GM19240 (cell line): ENCODE measurements at regions not wholly inside any gene's neighbourhood (a gene's known extent, or its start where the extent isn't known, plus 50 kb on each side); places are given as distances from the start of the nearest gene placed in this dataset.

Source experiments
- DNase-seq: peaks from one replicate; pipeline ENCODE4 v3.0.0; 2011; ENCODE audit warnings: low spot score; ENCODE audit not compliant: insufficient read length

- DNase-seq, result no peak
Measured at GRCh38 chrX:22395372-22395771, 122.7 kb downstream of the CBLL2 start.

GRCh38 chrX:22396408-22396807, 123.7 kb downstream of the CBLL2 start:
- no peak for DNase-seq

- DNase-seq, result no peak
Measured at GRCh38 chrX:22397566-22397965, 124.9 kb downstream of the CBLL2 start.

GRCh38 chrX:22399437-22400192, 126.9 kb downstream of the CBLL2 start:
- DNase-seq, result no peak

- no peak for DNase-seq
Measured at GRCh38 chrX:22404297-22404696, 131.6 kb downstream of the CBLL2 start.

- DNase-seq, result no peak
Measured at GRCh38 chrX:22406201-22406737, 133.6 kb downstream of the CBLL2 start.

GRCh38 chrX:22409418-22409817, 136.7 kb downstream of the CBLL2 start:
- no peak for DNase-seq

- DNase-seq, result no peak
Measured at GRCh38 chrX:22424122-22424915, 151.6 kb downstream of the CBLL2 start.

- DNase-seq, result no peak
Measured at GRCh38 chrX:22424919-22425318, 152.2 kb downstream of the CBLL2 start.

GRCh38 chrX:22429704-22430103, 157.0 kb downstream of the CBLL2 start:
- no peak for DNase-seq

GRCh38 chrX:22430701-22431100, 158.0 kb downstream of the CBLL2 start:
- DNase-seq, result no peak

- no peak for DNase-seq
Measured at GRCh38 chrX:22433292-22434070, 160.8 kb downstream of the CBLL2 start.

GRCh38 chrX:22445880-22446279, 173.2 kb downstream of the CBLL2 start:
- DNase-seq, result no peak

- no peak for DNase-seq
Measured at GRCh38 chrX:22462959-22463358, 190.2 kb downstream of the CBLL2 start.

- DNase-seq, result no peak
Measured at GRCh38 chrX:22467571-22467970, 194.9 kb downstream of the CBLL2 start.

- no peak for DNase-seq
Measured at GRCh38 chrX:22481436-22481835, 208.7 kb downstream of the CBLL2 start.

GRCh38 chrX:22486296-22486695, 213.6 kb downstream of the CBLL2 start:
- DNase-seq, result no peak

GRCh38 chrX:22516893-22517292, 244.2 kb downstream of the CBLL2 start:
- DNase-seq, result no peak

GRCh38 chrX:22520128-22520828, 247.6 kb downstream of the CBLL2 start:
- DNase-seq, result no peak

GRCh38 chrX:22526339-22526738, 253.6 kb downstream of the CBLL2 start:
- DNase-seq, result peak; percentile 5

- no peak for DNase-seq
Measured at GRCh38 chrX:22527302-22527701, 254.6 kb downstream of the CBLL2 start.
